ENCODE measurements at regions not wholly inside any gene's neighbourhood (a gene's known extent, or its start where the extent isn't known, plus 50 kb on each side); places are given as distances from the start of the nearest gene placed in this dataset.

- peaks cover 0 to 2% (median 0%) of the 10 kb centered on the region in 7 donors for H3K9me3 Mint-ChIP-seq
- H2AFZ ChIP-seq (ENCODE audit: insufficient read depth, low read depth, low read length, poor library complexity, severe bottlenecking), result no peak overlapping the region
- intact Hi-C loops (cut with micrococcal nuclease), result no loop called here
- H3K79me2 ChIP-seq (ENCODE audit: insufficient read depth, low read length), result no peaks in the 10 kb centered on the region
- H3K27ac ChIP-seq (ENCODE audit: low read depth in 1 of 2, low read length in 2 of 2), result no peak overlapping the region
- no peak overlapping the region for H3K27ac Mint-ChIP-seq
- no peak overlapping the region for H3K4me3 ChIP-seq (replicated peaks in 1 of 3; ENCODE audit: low read depth in 2 of 3, low read length in 3 of 3)
- H3K9me3 ChIP-seq (replicated peaks in 1 of 2; ENCODE audit: control insufficient read depth in 1 of 2, insufficient read depth in 1 of 2, low read length in 2 of 2), result no peaks in the 10 kb centered on the region
- H3K27me3 ChIP-seq (ENCODE audit: control insufficient read depth in 2 of 2, insufficient read depth in 2 of 2, low read length in 2 of 2), result peaks cover 0 to 12% of the 10 kb centered on the region in 2 donors
- DNase-seq, result no peak
- H3K36me3 ChIP-seq (replicated peaks in 1 of 2; ENCODE audit: control insufficient read depth in 1 of 2, insufficient read depth in 2 of 2, low read length in 2 of 2), result no peaks in the 10 kb centered on the region
- H3K27me3 Mint-ChIP-seq (ENCODE audit: low read depth in 3 of 3), result peaks cover 5 to 12% (median 10%) of the 10 kb centered on the region in 3 donors
- 94% methylated on average over 15 of the region's 15 CpGs for WGBS (ENCODE audit: insufficient coverage)
- H3K9ac ChIP-seq (ENCODE audit: insufficient read depth, low read length, poor library complexity, severe bottlenecking), result no peak overlapping the region
- no peaks in the 10 kb centered on the region for H4K20me1 ChIP-seq (ENCODE audit: insufficient read depth, low read length)
- no peak for TF ChIP-seq CTCF (IDR thresholded peaks at IDR 0.05)
- no peak overlapping the region for H3K4me2 ChIP-seq (replicated peaks; ENCODE audit: extremely low read depth, low read length, poor library complexity, severe bottlenecking)
- peaks cover 0 to 3% of the 10 kb centered on the region in 2 donors for H3K4me1 ChIP-seq (ENCODE audit: control insufficient read depth in 1 of 2, insufficient read depth in 2 of 2, low read length in 2 of 2)
- no peaks in the 10 kb centered on the region for H3K36me3 Mint-ChIP-seq
- H3K4me3 Mint-ChIP-seq, result no peak overlapping the region
- peaks cover 3% of the 10 kb centered on the region for H3K4me1 Mint-ChIP-seq
Observed at GRCh38 chr2:239742377-239742776, 282.8 kb downstream of the NDUFA10 start.

GRCh38 chr2:239739206-239739605 is 285.9 kb downstream of the NDUFA10 start:
- no peak overlapping the region for H3K4me3 ChIP-seq (replicated peaks in 1 of 3; ENCODE audit: low read depth in 2 of 3, low read length in 3 of 3)
- H3K9ac ChIP-seq (ENCODE audit: insufficient read depth, low read length, poor library complexity, severe bottlenecking), result no peak overlapping the region
- no peak overlapping the region for H3K4me2 ChIP-seq (replicated peaks; ENCODE audit: extremely low read depth, low read length, poor library complexity, severe bottlenecking)
- H3K9me3 ChIP-seq (replicated peaks in 1 of 2; ENCODE audit: control insufficient read depth in 1 of 2, insufficient read depth in 1 of 2, low read length in 2 of 2), result peaks cover 4 to 10% of the 10 kb centered on the region in 2 donors
- peaks cover 0 to 3% of the 10 kb centered on the region in 2 donors for H3K36me3 Mint-ChIP-seq
- H3K4me3 Mint-ChIP-seq, result no peak overlapping the region
- no peaks in the 10 kb centered on the region for H3K4me1 ChIP-seq (ENCODE audit: control insufficient read depth in 1 of 2, insufficient read depth in 2 of 2, low read length in 2 of 2)
- H3K27me3 ChIP-seq (ENCODE audit: control insufficient read depth in 2 of 2, insufficient read depth in 2 of 2, low read length in 2 of 2), result peaks cover 0 to 12% of the 10 kb centered on the region in 2 donors
- no peak overlapping the region for H3K27ac ChIP-seq (ENCODE audit: low read depth in 1 of 2, low read length in 2 of 2)
- H2AFZ ChIP-seq (ENCODE audit: insufficient read depth, low read depth, low read length, poor library complexity, severe bottlenecking), result no peak overlapping the region
- intact Hi-C loops (cut with micrococcal nuclease), result loop anchor here in 1 of 2 donors (1.0 kb wide), 1 partner anchor 35 kb away; no protein-coding TSS in a partner anchor
- no peak for TF ChIP-seq CTCF (IDR thresholded peaks at IDR 0.05)
- H3K27ac Mint-ChIP-seq, result no peak overlapping the region
- peaks cover 4 to 11% (median 8%) of the 10 kb centered on the region in 7 donors for H3K9me3 Mint-ChIP-seq
- 100% methylated on average over 4 of the region's 8 CpGs for WGBS (ENCODE audit: insufficient coverage)
- no peaks in the 10 kb centered on the region for H4K20me1 ChIP-seq (ENCODE audit: insufficient read depth, low read length)
- no peaks in the 10 kb centered on the region for H3K4me1 Mint-ChIP-seq
- no peak for DNase-seq
- peaks cover 4 to 7% (median 5%) of the 10 kb centered on the region in 3 donors for H3K27me3 Mint-ChIP-seq (ENCODE audit: low read depth in 3 of 3)
- H3K79me2 ChIP-seq (ENCODE audit: insufficient read depth, low read length), result no peaks in the 10 kb centered on the region
- H3K36me3 ChIP-seq (replicated peaks in 1 of 2; ENCODE audit: control insufficient read depth in 1 of 2, insufficient read depth in 2 of 2, low read length in 2 of 2), result no peaks in the 10 kb centered on the region
